Stomach (tissue), 4 donors: ENCODE measurements at regions not wholly inside any gene's neighbourhood (a gene's known extent, or its start where the extent isn't known, plus 50 kb on each side); places are given as distances from the start of the nearest gene placed in this dataset.

Experiments
- POLR2A ChIP-seq, 4 donors: fragments of 450-650 bp; IDR thresholded peaks; one replicate each; pipeline ENCODE4 v1.6.1; 2016; ENCODE audit warnings: antibody characterized with exemption in 4 of 4, control low read depth in 2 of 4, mild to moderate bottlenecking in 1 of 4, moderate library complexity in 1 of 4
- TF ChIP-seq, protein P1 (sequence below), 7 experiments: fragments of 450-650 bp in 4 of 7; fragments of 200-600 bp in 3 of 7; sonication (generic) in 3 of 7; IDR thresholded peaks; one replicate each; pipeline ENCODE4 v1.5.1; 2016 to 2019; ENCODE audit warnings: antibody characterized with exemption in 7 of 7, control low read depth in 2 of 7, mild to moderate bottlenecking in 1 of 7

DNA sequence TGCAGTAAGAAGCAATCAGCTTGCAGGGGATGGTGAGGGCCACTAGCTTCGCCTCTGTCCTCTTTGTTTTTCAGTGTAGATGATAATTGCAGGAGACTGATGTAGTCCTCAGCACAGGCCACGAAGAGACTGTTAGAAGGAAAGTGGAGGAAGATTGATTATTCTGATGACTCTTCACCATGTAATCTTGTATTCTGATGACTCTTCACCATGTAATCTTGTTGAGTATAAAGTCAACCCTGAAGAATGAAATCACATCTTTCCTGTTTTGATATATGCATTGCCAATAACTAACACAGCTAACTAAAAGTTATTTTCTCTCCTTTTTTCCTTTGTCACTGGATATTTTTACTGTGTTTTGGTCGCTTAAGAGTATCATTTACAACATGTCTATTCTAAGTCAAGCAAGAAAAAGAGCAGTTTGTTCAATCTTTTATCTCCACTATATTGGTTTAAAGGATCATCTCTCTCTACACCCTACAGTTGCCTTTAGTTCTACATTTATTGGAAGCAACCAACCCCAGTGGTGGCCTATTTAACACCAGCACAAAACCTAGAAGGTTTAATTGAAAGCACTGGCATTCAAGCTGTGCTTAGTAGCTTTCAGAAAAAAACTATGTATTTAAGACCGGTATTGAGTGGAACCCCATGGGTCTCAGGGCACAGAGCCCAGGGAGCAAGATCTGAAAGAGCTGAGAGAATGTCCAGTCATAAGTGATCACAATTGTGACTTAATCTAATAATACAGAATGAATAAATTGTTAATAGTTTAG lies 107.2 kb upstream of the BTBD3 start:
- TF ChIP-seq POLR2A (IDR thresholded peaks at IDR 0.05): no peak
- TF ChIP-seq, protein P1, sequence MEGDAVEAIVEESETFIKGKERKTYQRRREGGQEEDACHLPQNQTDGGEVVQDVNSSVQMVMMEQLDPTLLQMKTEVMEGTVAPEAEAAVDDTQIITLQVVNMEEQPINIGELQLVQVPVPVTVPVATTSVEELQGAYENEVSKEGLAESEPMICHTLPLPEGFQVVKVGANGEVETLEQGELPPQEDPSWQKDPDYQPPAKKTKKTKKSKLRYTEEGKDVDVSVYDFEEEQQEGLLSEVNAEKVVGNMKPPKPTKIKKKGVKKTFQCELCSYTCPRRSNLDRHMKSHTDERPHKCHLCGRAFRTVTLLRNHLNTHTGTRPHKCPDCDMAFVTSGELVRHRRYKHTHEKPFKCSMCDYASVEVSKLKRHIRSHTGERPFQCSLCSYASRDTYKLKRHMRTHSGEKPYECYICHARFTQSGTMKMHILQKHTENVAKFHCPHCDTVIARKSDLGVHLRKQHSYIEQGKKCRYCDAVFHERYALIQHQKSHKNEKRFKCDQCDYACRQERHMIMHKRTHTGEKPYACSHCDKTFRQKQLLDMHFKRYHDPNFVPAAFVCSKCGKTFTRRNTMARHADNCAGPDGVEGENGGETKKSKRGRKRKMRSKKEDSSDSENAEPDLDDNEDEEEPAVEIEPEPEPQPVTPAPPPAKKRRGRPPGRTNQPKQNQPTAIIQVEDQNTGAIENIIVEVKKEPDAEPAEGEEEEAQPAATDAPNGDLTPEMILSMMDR (IDR thresholded peaks at IDR 0.05): no peak
